Upper lobe of left lung (tissue), 4 donors: ENCODE measurements at regions not wholly inside any gene's neighbourhood (a gene's known extent, or its start where the extent isn't known, plus 50 kb on each side); places are given as distances from the start of the nearest gene placed in this dataset.

Source experiments
- CTCF ChIP-seq, 6 experiments: fragments of 450-650 bp in 4 of 6; fragments of 200-600 bp in 2 of 6; sonication (generic) in 2 of 6; IDR thresholded peaks; one replicate each; pipeline ENCODE4 v1.5.1; 2016 to 2019; ENCODE audit warnings: antibody characterized with exemption in 6 of 6
- EP300 ChIP-seq, 4 donors: sonication (generic); formaldehyde crosslinking; IDR thresholded peaks; one replicate each; pipeline ENCODE4 v1.5.1; 2017; ENCODE audit warnings: antibody characterized with exemption in 4 of 4, control low read depth in 2 of 4

- TF ChIP-seq CTCF (IDR thresholded peaks at IDR 0.05): no peak
- no peak for TF ChIP-seq EP300 (IDR thresholded peaks at IDR 0.05)
Observed at GRCh38 chr4:189204616-189205015, 736.1 kb upstream of the FRG1 start.
